ENCODE measurements at regions not wholly inside any gene's neighbourhood (a gene's known extent, or its start where the extent isn't known, plus 50 kb on each side); places are given as distances from the start of the nearest gene placed in this dataset.
A peak's percentile ranks its signal among the peaks of the same experiment; 100 is the strongest.
"Not testable (repeated sequence)": the region's sequence is repeated elsewhere in the genome, so short reads cannot be mapped to it uniquely, and the experiment has no call there.

- no peak for DNase-seq (ENCODE audit: low read depth)
These were observed 239.0 kb upstream of the PODXL start for GRCh38 chr7:131795400-131795799.

GRCh38 chr7:131792311-131792710, 235.9 kb upstream of the PODXL start:
- DNase-seq (ENCODE audit: low read depth) = no peak

- no peak for DNase-seq (ENCODE audit: low read depth)
These were observed 230.7 kb upstream of the PODXL start for GRCh38 chr7:131787101-131787500.

- DNase-seq (ENCODE audit: low read depth) = no peak
These were observed 229.8 kb upstream of the PODXL start for GRCh38 chr7:131786204-131786603.

GRCh38 chr7:131778601-131779000, 222.2 kb upstream of the PODXL start:
- DNase-seq (ENCODE audit: low read depth) = no peak

GRCh38 chr7:131774419-131775220, 218.2 kb upstream of the PODXL start:
- DNase-seq (ENCODE audit: low read depth) = peak; percentile 6

GRCh38 chr7:131773413-131773812, 217.0 kb upstream of the PODXL start:
- DNase-seq (ENCODE audit: low read depth) = no peak

GRCh38 chr7:131769241-131769640, 212.8 kb upstream of the PODXL start:
- no peak for DNase-seq (ENCODE audit: low read depth)

GRCh38 chr7:131767591-131767990, 211.2 kb upstream of the PODXL start:
- no peak for DNase-seq (ENCODE audit: low read depth)

- DNase-seq (ENCODE audit: low read depth) = no peak
These were observed 209.1 kb upstream of the PODXL start for GRCh38 chr7:131765575-131765974.

GRCh38 chr7:131764143-131764775, 207.8 kb upstream of the PODXL start:
- no peak for DNase-seq (ENCODE audit: low read depth)

- no peak for DNase-seq (ENCODE audit: low read depth)
These were observed 206.3 kb upstream of the PODXL start for GRCh38 chr7:131762753-131763152.

- not testable (repeated sequence) for DNase-seq (ENCODE audit: low read depth)
These were observed 199.4 kb upstream of the PODXL start for GRCh38 chr7:131755801-131756200.

GRCh38 chr7:131753620-131754222, 197.3 kb upstream of the PODXL start:
- DNase-seq (ENCODE audit: low read depth) = no peak

- no peak for DNase-seq (ENCODE audit: low read depth)
These were observed 191.3 kb upstream of the PODXL start for GRCh38 chr7:131747658-131748232.

GRCh38 chr7:131745390-131746248, 189.2 kb upstream of the PODXL start:
- DNase-seq (ENCODE audit: low read depth) = peak; percentile 40

GRCh38 chr7:131741446-131741845, 185.0 kb upstream of the PODXL start:
- no peak for DNase-seq (ENCODE audit: low read depth)

GRCh38 chr7:131737746-131738465, 181.5 kb upstream of the PODXL start:
- no peak for DNase-seq (ENCODE audit: low read depth)

GRCh38 chr7:131735101-131735500, 178.7 kb upstream of the PODXL start:
- no peak for DNase-seq (ENCODE audit: low read depth)

- no peak for DNase-seq (ENCODE audit: low read depth)
These were observed 177.2 kb upstream of the PODXL start for GRCh38 chr7:131733604-131734003.

GRCh38 chr7:131727189-131727588, 170.8 kb upstream of the PODXL start:
- DNase-seq (ENCODE audit: low read depth) = no peak
